ENCODE measurements at regions not wholly inside any gene's neighbourhood (a gene's known extent, or its start where the extent isn't known, plus 50 kb on each side); places are given as distances from the start of the nearest gene placed in this dataset.

DNA sequence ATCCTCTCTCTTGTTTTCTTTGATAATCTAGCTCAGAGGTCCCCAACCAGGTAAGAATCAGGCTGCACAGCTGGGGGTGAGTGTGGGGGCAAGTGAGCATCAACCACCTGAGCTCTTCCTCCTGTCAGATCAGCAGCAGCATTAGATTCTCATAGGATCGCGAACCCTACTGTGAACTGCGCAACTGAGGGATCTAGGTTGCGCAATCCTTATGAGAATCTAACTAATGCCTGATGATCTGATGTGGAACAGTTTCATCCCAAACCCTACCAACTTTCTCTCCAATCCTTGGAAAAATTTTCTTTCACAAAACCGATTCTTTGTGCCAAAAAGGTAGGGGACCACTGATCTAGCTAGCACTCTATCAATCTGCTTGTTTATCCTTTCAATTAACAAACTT is 678.3 kb downstream of the CBLN2 start:
- 88 to 93% methylated on average over 5 of the region's 5 CpGs for WGBS, 2 donors
- TF ChIP-seq EP300 (IDR thresholded peaks at IDR 0.05) (no peak), POLR2A (IDR thresholded peaks at IDR 0.05) (no peak)
- TF ChIP-seq, protein P1, sequence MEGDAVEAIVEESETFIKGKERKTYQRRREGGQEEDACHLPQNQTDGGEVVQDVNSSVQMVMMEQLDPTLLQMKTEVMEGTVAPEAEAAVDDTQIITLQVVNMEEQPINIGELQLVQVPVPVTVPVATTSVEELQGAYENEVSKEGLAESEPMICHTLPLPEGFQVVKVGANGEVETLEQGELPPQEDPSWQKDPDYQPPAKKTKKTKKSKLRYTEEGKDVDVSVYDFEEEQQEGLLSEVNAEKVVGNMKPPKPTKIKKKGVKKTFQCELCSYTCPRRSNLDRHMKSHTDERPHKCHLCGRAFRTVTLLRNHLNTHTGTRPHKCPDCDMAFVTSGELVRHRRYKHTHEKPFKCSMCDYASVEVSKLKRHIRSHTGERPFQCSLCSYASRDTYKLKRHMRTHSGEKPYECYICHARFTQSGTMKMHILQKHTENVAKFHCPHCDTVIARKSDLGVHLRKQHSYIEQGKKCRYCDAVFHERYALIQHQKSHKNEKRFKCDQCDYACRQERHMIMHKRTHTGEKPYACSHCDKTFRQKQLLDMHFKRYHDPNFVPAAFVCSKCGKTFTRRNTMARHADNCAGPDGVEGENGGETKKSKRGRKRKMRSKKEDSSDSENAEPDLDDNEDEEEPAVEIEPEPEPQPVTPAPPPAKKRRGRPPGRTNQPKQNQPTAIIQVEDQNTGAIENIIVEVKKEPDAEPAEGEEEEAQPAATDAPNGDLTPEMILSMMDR (IDR thresholded peaks at IDR 0.05) = no peak
- Histone ChIP-seq H3K27ac (no peak overlapping the region), H3K36me3 (no peaks in the 10 kb centered on the region), H3K9me3 (no peaks in the 10 kb centered on the region), H3K4me3 (no peak overlapping the region), H3K27me3 (no peaks in the 10 kb centered on the region), H3K4me1 (no peaks in the 10 kb centered on the region)
- no peak for DNase-seq (ENCODE audit: low spot score in 2 of 2)

DNA sequence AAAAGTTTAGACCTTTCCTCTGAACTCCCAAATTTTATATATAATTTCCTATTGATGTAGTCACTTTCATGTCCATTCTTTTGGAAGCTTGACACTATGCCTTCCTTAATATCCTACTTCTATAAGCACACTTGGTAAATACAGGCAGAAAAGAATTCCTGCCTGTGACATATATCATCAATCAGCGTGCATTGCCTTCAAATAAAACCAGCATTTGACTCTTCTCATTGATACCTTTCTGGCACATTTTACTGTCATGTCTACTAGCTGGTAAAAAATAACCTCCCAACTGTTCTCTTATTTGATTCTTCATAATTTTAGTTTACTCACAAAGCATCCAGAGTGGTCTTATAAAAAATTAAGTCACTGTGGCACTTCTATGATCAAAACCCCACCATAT is 693.5 kb downstream of the CBLN2 start:
- TF ChIP-seq, protein P1 (IDR thresholded peaks at IDR 0.05) = no peak
- TF ChIP-seq POLR2A (IDR thresholded peaks at IDR 0.05) (no peak), EP300 (IDR thresholded peaks at IDR 0.05) (no peak)
- H3K4me3 ChIP-seq = no peak overlapping the region
- no peak for DNase-seq (ENCODE audit: low spot score in 2 of 2)
- H3K36me3 ChIP-seq = no peaks in the 10 kb centered on the region
- H3K4me1 ChIP-seq = no peaks in the 10 kb centered on the region
- H3K27me3 ChIP-seq = no peaks in the 10 kb centered on the region
- no peak overlapping the region for H3K27ac ChIP-seq
- WGBS, 2 donors = 81 to 84% methylated on average over 1 of the region's 1 CpG
- H3K9me3 ChIP-seq = peaks cover 0 to 8% (median 2%) of the 10 kb centered on the region in 4 donors

DNA sequence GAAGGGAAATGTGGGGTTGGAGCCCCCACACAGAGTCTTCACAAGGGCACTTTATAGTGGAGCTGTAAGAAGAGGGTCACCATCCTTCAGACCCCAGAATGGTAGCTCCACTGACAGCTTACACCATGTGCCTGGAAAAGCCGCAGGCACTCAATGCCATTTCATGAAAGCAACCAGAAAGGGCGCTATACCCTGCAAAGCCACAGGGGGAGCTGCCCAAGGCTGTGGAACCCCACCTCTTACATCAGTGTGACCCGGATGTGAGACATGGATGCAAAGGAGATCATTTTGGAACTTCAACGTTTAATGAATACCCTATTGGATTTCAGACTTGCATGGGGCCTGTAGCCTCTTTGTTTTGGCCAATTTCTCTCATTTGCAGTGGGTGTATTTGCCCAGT is 694.7 kb downstream of the CBLN2 start:
- no peaks in the 10 kb centered on the region for H3K27me3 ChIP-seq
- TF ChIP-seq POLR2A (IDR thresholded peaks at IDR 0.05) = no peak
- TF ChIP-seq, protein P1 (IDR thresholded peaks at IDR 0.05) = no peak
- no peak for TF ChIP-seq EP300 (IDR thresholded peaks at IDR 0.05)
- H3K36me3 ChIP-seq = no peaks in the 10 kb centered on the region
- no peak overlapping the region for H3K27ac ChIP-seq
- no peak for DNase-seq (ENCODE audit: low spot score in 2 of 2)
- WGBS, 2 donors = 93 to 98% methylated on average over 4 of the region's 4 CpGs
- no peak overlapping the region for H3K4me3 ChIP-seq
- H3K9me3 ChIP-seq = peaks cover 0 to 8% (median 2%) of the 10 kb centered on the region in 4 donors
- no peaks in the 10 kb centered on the region for H3K4me1 ChIP-seq

DNA sequence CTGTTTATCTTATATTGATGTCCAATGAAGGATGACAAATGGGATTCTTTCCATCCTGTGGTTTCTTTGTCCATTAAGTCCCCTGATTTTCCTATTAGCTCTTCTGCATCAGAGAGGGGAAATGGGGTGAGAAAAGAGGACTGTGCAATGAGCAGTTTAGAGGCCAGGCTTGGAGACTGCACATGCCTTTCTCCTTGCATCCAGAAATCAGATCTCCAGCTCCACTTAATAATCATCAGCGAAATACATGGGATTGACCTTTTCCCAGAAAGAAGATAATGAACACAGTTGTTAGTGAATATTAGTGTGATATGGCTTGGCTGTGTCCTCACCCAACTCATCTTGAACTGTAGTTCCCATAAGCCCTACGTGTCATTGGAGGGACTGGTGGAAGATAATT is 697.4 kb downstream of the CBLN2 start:
- Histone ChIP-seq H3K4me3 (no peak overlapping the region), H3K36me3 (no peaks in the 10 kb centered on the region), H3K4me1 (no peaks in the 10 kb centered on the region), H3K27me3 (no peaks in the 10 kb centered on the region), H3K27ac (no peak overlapping the region), H3K9me3 (peaks cover 0 to 8% (median 2%) of the 10 kb centered on the region in 4 donors)
- no peak for DNase-seq (ENCODE audit: low spot score in 2 of 2)
- TF ChIP-seq, protein P1 (IDR thresholded peaks at IDR 0.05) = no peak
- TF ChIP-seq POLR2A (IDR thresholded peaks at IDR 0.05) = no peak
- no peak for TF ChIP-seq EP300 (IDR thresholded peaks at IDR 0.05)
- WGBS, 2 donors = 79 to 89% methylated on average over 2 of the region's 2 CpGs

DNA sequence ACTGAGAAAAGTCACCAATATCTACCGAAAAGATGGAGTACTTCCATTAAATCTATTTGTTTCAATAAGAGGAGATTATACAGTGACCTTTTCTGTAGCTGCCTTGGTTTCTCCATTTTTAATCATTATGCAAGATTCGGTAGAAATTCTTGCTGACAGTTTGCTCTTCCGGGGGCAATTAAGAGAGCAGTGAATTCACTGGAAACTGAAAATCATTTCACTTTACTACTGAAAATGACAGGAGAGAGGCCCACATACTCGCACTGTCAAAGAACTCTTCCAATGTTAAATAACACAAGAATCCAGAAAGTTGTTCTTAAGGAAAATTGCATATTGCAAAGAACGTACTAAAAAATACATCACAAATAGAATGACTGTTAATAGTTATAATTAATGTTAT is 699.3 kb downstream of the CBLN2 start:
- no peaks in the 10 kb centered on the region for H3K4me1 ChIP-seq
- WGBS, 2 donors = 62 to 63% methylated on average over 5 of the region's 5 CpGs
- no peak overlapping the region for H3K4me3 ChIP-seq
- peaks cover 0 to 8% (median 2%) of the 10 kb centered on the region in 4 donors for H3K9me3 ChIP-seq
- H3K36me3 ChIP-seq = no peaks in the 10 kb centered on the region
- TF ChIP-seq EP300 (IDR thresholded peaks at IDR 0.05) (no peak), POLR2A (IDR thresholded peaks at IDR 0.05) (no peak)
- TF ChIP-seq, protein P1 (IDR thresholded peaks at IDR 0.05) = no peak
- H3K27me3 ChIP-seq = no peaks in the 10 kb centered on the region
- H3K27ac ChIP-seq = no peak overlapping the region
- no peak for DNase-seq (ENCODE audit: low spot score in 2 of 2)

Data from tibial nerve (tissue), 4 donors.